HepG2 (cell line): ENCODE measurements at regions not wholly inside any gene's neighbourhood (a gene's known extent, or its start where the extent isn't known, plus 50 kb on each side); places are given as distances from the start of the nearest gene placed in this dataset.

ENCODE experiments used
- ATAC-seq: fragments of 200-7000 bp; cut with Tn5 transposase; 3 replicates; pipeline ENCODE4 v1.9.1; 2020; ENCODE audit warnings: mild to moderate bottlenecking, moderate library complexity
- BruUV-seq: library from RNA; stranded (reverse); fragments of 400-500 nt; replicated peaks from 2 replicates; lab custom pipeline; 2021; lab: Mats Ljungman, UMichigan
- CTCF ChIA-PET: fragments of 300-600 bp; formaldehyde crosslinking; extraction: SDS; loops from one replicate; lab custom pipeline; 2021; ENCODE audit warnings: low total read pairs, inconsistent platforms, low intra/inter-chr PET ratio; lab: Yijun Ruan, JAX
- POLR2A ChIA-PET: fragments of 350-600 bp; sonication (Branson Sonifier 250); formaldehyde crosslinking; loops from one replicate; lab custom pipeline; 2020; ENCODE audit warnings: antibody characterized with exemption, inconsistent platforms; lab: Yijun Ruan, JAX
- DNase-seq: peaks from one replicate; pipeline ENCODE4 v3.0.0-alpha.2; 2015; ENCODE audit warnings: low spot score
- FAIRE-seq: peaks from 3 replicates; lab custom pipeline; 2011; peaks lifted over from hg19 to GRCh38; lab: Jason Lieb, UNC
- H2AFZ ChIP-seq: one replicate; pipeline ENCODE4 v1.6.1; 2011; ENCODE audit warnings: low read length, inconsistent platforms
- H3K27ac ChIP-seq: fragments of 300-600 bp; 3 replicates; pipeline ENCODE4 v1.8.0; 2011; ENCODE audit warnings: mixed run types, mild to moderate bottlenecking, mixed read lengths, low read length, inconsistent platforms; ENCODE audit not compliant: insufficient read depth; ENCODE audit errors: extremely low read length
- H3K27me3 ChIP-seq, 2 experiments: fragments of 200-600 bp in 1 of 2; 2 replicates in 1 of 2; 3 replicates in 1 of 2; pipeline versions ENCODE4 v1.6.0 to v1.8.0; 2011; ENCODE audit warnings: low read length in 2 of 2, mild to moderate bottlenecking in 2 of 2, moderate library complexity in 2 of 2, inconsistent platforms in 1 of 2; ENCODE audit not compliant: insufficient read depth in 2 of 2, control insufficient read depth in 1 of 2
- H3K36me3 ChIP-seq, 2 experiments: fragments of 200-600 bp in 1 of 2; replicated peaks in 1 of 2; 2 replicates in 1 of 2; 3 replicates in 1 of 2; pipeline versions ENCODE4 v1.5.1 to v1.8.0; 2011; ENCODE audit warnings: low read length in 2 of 2, inconsistent platforms in 1 of 2; ENCODE audit not compliant: insufficient read depth in 2 of 2, control insufficient read depth in 1 of 2
- H3K4me1 ChIP-seq: 2 replicates; pipeline ENCODE4 v1.5.1; 2012; ENCODE audit warnings: low read length, inconsistent platforms; ENCODE audit not compliant: insufficient read depth
- H3K4me2 ChIP-seq: 2 replicates; pipeline ENCODE4 v1.6.0; 2011; ENCODE audit warnings: low read depth, low read length, inconsistent platforms
- H3K4me3 ChIP-seq, 3 experiments: fragments of 200-600 bp in 1 of 3; sonication (generic), shearing (Covaris generic) in 1 of 3; replicated peaks in 1 of 3; 2 replicates each; pipeline ENCODE4 v1.5.1; 2011 to 2016; ENCODE audit warnings: low read length in 3 of 3, inconsistent platforms in 2 of 3, low read depth in 2 of 3, mild to moderate bottlenecking in 2 of 3, control low read depth in 1 of 3, mixed read lengths in 1 of 3; ENCODE audit not compliant: insufficient read depth in 1 of 3
- H3K79me2 ChIP-seq: one replicate; pipeline ENCODE4 v1.6.1; 2011; ENCODE audit warnings: low read length, inconsistent platforms; ENCODE audit not compliant: insufficient read depth
- H3K9ac ChIP-seq: 2 replicates; pipeline ENCODE4 v1.6.0; 2011; ENCODE audit warnings: mild to moderate bottlenecking, low read depth, low read length, inconsistent platforms; ENCODE audit not compliant: insufficient read depth
- H3K9me3 ChIP-seq: 2 replicates; pipeline ENCODE4 v1.5.1; 2012; ENCODE audit warnings: mild to moderate bottlenecking, low read length
- H4K20me1 ChIP-seq: 2 replicates; pipeline ENCODE4 v1.6.0; 2011; ENCODE audit warnings: inconsistent platforms, mild to moderate bottlenecking, low read length, moderate library complexity; ENCODE audit not compliant: insufficient read depth
- KDM3A ChIP-seq: IDR thresholded peaks from 2 replicates; pipeline ENCODE4 v1.6.1; 2018; ENCODE audit warnings: low read depth, missing compliant biosample characterization
- MED1 ChIP-seq: sonication (generic); formaldehyde crosslinking; IDR thresholded peaks from 2 replicates; pipeline ENCODE4 v1.4.0; 2020; ENCODE audit warnings: missing genetic modification reagents
- SKIL ChIP-seq: sonication (generic); formaldehyde crosslinking; IDR thresholded peaks from 2 replicates; pipeline ENCODE4 v1.8.0; 2022; ENCODE audit warnings: missing genetic modification reagents, mild to moderate bottlenecking, moderate library complexity, borderline replicate concordance
- ZBTB1 ChIP-seq: sonication (generic); formaldehyde crosslinking; IDR thresholded peaks from 2 replicates; pipeline ENCODE4 v1.4.0; 2020; ENCODE audit warnings: missing genetic modification reagents, borderline replicate concordance
- ZBTB40 ChIP-seq, 2 experiments: fragments of 450-650 bp in 1 of 2; sonication (generic) in 1 of 2; formaldehyde crosslinking in 1 of 2; IDR thresholded peaks; 2 replicates each; pipeline versions ENCODE4 v1.6.1 to v1.8.0; 2016 to 2022; ENCODE audit warnings: antibody characterized with exemption in 1 of 2, mild to moderate bottlenecking in 1 of 2, missing genetic modification reagents in 1 of 2
- ZMAT5 ChIP-seq: sonication (generic); formaldehyde crosslinking; IDR thresholded peaks from 2 replicates; pipeline ENCODE4 v1.5.0; 2020; ENCODE audit warnings: mild to moderate bottlenecking, low read depth, missing genetic modification reagents, borderline replicate concordance
- ZNF441 ChIP-seq: sonication (generic); formaldehyde crosslinking; IDR thresholded peaks from 2 replicates; pipeline ENCODE4 v1.7.0; 2021; ENCODE audit warnings: missing genetic modification reagents, borderline replicate concordance
- WGBS: methylation state at CpG from one replicate; pipeline ENCODE4 v1.1.6; 2017; ENCODE audit warnings: low lambda C conversion rate; 5-methylcytosine and 5-hydroxymethylcytosine counted together
- in situ Hi-C: cut with HindIII; loops from 2 replicates; pipeline ENCODE4 v1.10.0; 2017; ENCODE audit warnings: low pct_unique_long_range_greater_than_20kb; ENCODE audit not compliant: extremely low pct_ligation_motif_present
- intact Hi-C: fragments of 100-400 bp; cut with micrococcal nuclease; formaldehyde crosslinking; loops from one replicate; pipeline ENCODE4 v1.10.0; 2022; ENCODE audit not compliant: unreplicated experiment

- no peaks in the 10 kb centered on the region for H3K79me2 ChIP-seq
- 5% methylated on average over 4 of the region's 4 CpGs for WGBS
- no peaks in the 10 kb centered on the region for H3K27me3 ChIP-seq
- TF ChIP-seq ZBTB1 (CRISPR knock-in tag) (no peak), SKIL (CRISPR knock-in tag) (no peak), ZBTB40 (IDR thresholded peaks at IDR 0.05) (no peak), ZBTB40 (CRISPR knock-in tag; IDR thresholded peaks at IDR 0.05) (no peak), ZMAT5 (CRISPR knock-in tag) (no peak), MED1 (CRISPR knock-in tag) (no peak), ZNF441 (CRISPR knock-in tag) (no peak), KDM3A (CRISPR knock-in tag) (no peak)
- no peak for ATAC-seq
- no peaks in the 10 kb centered on the region for H3K9me3 ChIP-seq
- no peak overlapping the region for H3K4me2 ChIP-seq
- no peak overlapping the region for H3K27ac ChIP-seq
- H4K20me1 ChIP-seq = no peaks in the 10 kb centered on the region
- intact Hi-C loops = no loop called here
- H3K36me3 ChIP-seq = no peaks in the 10 kb centered on the region
- BruUV-seq = no TSS peak
- no peak overlapping the region for H3K9ac ChIP-seq
- FAIRE-seq = no peak
- H3K4me3 ChIP-seq = no peak overlapping the region
- CTCF ChIA-PET = no interaction called here
- peaks cover 9% of the 10 kb centered on the region; the same call in 1 of the 2 replicates for H3K4me1 ChIP-seq
- DNase-seq = no peak
- POLR2A ChIA-PET = no interaction called here
- no peak overlapping the region for H2AFZ ChIP-seq
- in situ Hi-C loops = no loop called here
Observed at GRCh38 chr6:81612136-81612535, 140.3 kb downstream of the TENT5A start.
